ENCODE measurements at regions not wholly inside any gene's neighbourhood (a gene's known extent, or its start where the extent isn't known, plus 50 kb on each side); places are given as distances from the start of the nearest gene placed in this dataset.

GRCh38 chr7:17678896-17679295 is 261.4 kb downstream of the SNX13 start:
- ChIA-PET CTCF (interaction anchor here (1.0 to 4.0 kb wide), 4 partner anchors 8 to 696 kb away, joined by 3 to 23 read pairs (median 4); no protein-coding TSS in a partner anchor), POLR2A (no interaction called here)
- no peaks in the 10 kb centered on the region for H3K9me3 ChIP-seq
- ATAC-seq (no peak), FAIRE-seq (no peak), DNase-seq (ENCODE audit: low read depth in 1 of 2, low spot score in 1 of 2) (no peak)
- H3K4me1 ChIP-seq, result peaks cover 58% of the 10 kb centered on the region
- TF ChIP-seq HDAC2 (IDR thresholded peaks at IDR 0.05), result no peak
- peak overlapping the region; percentile 81 to 87 for H3K27ac ChIP-seq
- H3K4me3 ChIP-seq, result no peak overlapping the region
- peak overlapping the region; percentile 71 for H3K4me2 ChIP-seq
- 95% methylated on average over 2 of the region's 2 CpGs for WGBS (ENCODE audit: missing lambda C conversion rate)

GRCh38 chr7:17679458-17679857 is 260.8 kb downstream of the SNX13 start:
- 65% methylated on average over 4 of the region's 4 CpGs for WGBS (ENCODE audit: missing lambda C conversion rate)
- Histone ChIP-seq H3K4me2 (peak overlapping the region; percentile 71), H3K9me3 (no peaks in the 10 kb centered on the region), H3K4me3 (no peak overlapping the region), H3K27ac (peak overlapping the region; percentile 81 to 87), H3K4me1 (peaks cover 61% of the 10 kb centered on the region)
- POLR2A ChIA-PET, result interaction anchor here (0.6 to 0.9 kb wide), 2 partner anchors 18 to 122 kb away, joined by 3 to 7 read pairs; no protein-coding TSS in a partner anchor
- CTCF ChIA-PET, result interaction anchor here (0.7 to 7.4 kb wide), 8 partner anchors 8 to 696 kb away, joined by 3 to 77 read pairs (median 4); no protein-coding TSS in a partner anchor
- TF ChIP-seq POLR2A (IDR thresholded peaks at IDR 0.05; ENCODE audit: low read length) (no peak), EHF (CRISPR knock-in tag; IDR thresholded peaks at IDR 0.05) (no peak), NPAS2 (CRISPR knock-in tag; IDR thresholded peaks at IDR 0.05; ENCODE audit: borderline replicate concordance) (no peak), USF2 (IDR thresholded peaks at IDR 0.05) (no peak), CBX2 (IDR thresholded peaks at IDR 0.05; ENCODE audit: borderline replicate concordance, low read depth) (no peak), JUNB (IDR thresholded peaks at IDR 0.05) (no peak), PHF8 (IDR thresholded peaks at IDR 0.05; ENCODE audit: borderline replicate concordance, low read depth) (no peak), RAD21 (conservative IDR thresholded peaks at IDR 0.05 in 1 of 2, IDR thresholded peaks at IDR 0.05 in 1 of 2) (no peak), CTCF (IDR thresholded peaks at IDR 0.05) (no peak)
- TF ChIP-seq, protein P1, sequence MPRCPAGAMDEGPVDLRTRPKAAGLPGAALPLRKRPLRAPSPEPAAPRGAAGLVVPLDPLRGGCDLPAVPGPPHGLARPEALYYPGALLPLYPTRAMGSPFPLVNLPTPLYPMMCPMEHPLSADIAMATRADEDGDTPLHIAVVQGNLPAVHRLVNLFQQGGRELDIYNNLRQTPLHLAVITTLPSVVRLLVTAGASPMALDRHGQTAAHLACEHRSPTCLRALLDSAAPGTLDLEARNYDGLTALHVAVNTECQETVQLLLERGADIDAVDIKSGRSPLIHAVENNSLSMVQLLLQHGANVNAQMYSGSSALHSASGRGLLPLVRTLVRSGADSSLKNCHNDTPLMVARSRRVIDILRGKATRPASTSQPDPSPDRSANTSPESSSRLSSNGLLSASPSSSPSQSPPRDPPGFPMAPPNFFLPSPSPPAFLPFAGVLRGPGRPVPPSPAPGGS (IDR thresholded peaks at IDR 0.05), result no peak
- TF ChIP-seq, protein P2, sequence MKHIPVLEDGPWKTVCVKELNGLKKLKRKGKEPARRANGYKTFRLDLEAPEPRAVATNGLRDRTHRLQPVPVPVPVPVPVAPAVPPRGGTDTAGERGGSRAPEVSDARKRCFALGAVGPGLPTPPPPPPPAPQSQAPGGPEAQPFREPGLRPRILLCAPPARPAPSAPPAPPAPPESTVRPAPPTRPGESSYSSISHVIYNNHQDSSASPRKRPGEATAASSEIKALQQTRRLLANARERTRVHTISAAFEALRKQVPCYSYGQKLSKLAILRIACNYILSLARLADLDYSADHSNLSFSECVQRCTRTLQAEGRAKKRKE (CRISPR knock-in tag; IDR thresholded peaks at IDR 0.05; ENCODE audit: low read depth), result no peak
- FAIRE-seq, result peak; percentile 72
- peak; percentile 59 to 70 for ATAC-seq
- peak in 1 of 2 experiments; percentile 37 for DNase-seq (ENCODE audit: low read depth in 1 of 2, low spot score in 1 of 2)

GRCh38 chr7:17680026-17680425 is 260.3 kb downstream of the SNX13 start:
- peak; percentile 15 to 72 for DNase-seq (ENCODE audit: low read depth in 1 of 2, low spot score in 1 of 2)
- H3K9me3 ChIP-seq, result no peaks in the 10 kb centered on the region
- POLR2A ChIA-PET, result interaction anchor here (0.6 to 0.9 kb wide), 2 partner anchors 17 to 580 kb away, joined by 3 to 6 read pairs; no protein-coding TSS in a partner anchor
- TF ChIP-seq CEBPB (IDR thresholded peaks at IDR 0.05) (peak; percentile 94), SREBF2 (IDR thresholded peaks at IDR 0.05) (no peak), MAFK (IDR thresholded peaks at IDR 0.05; ENCODE audit: partially characterized antibody) (peak; percentile 7), SMC3 (IDR thresholded peaks at IDR 0.05) (peak; percentile 53), FOSL2 (IDR thresholded peaks at IDR 0.05) (peak; percentile 86), FOSL2 (CRISPR knock-in tag; IDR thresholded peaks at IDR 0.05) (peak; percentile 81), USF2 (IDR thresholded peaks at IDR 0.05) (peak; percentile 47), JUN (IDR thresholded peaks at IDR 0.05) (peak; percentile 89; a peak in 4 of 5 replicates), GATA3 (IDR thresholded peaks at IDR 0.05; ENCODE audit: borderline replicate concordance) (peak; percentile 90), EHMT2 (IDR thresholded peaks at IDR 0.05; ENCODE audit: low read depth) (no peak), JUNB (IDR thresholded peaks at IDR 0.05) (peak; percentile 95), NR3C1 (IDR thresholded peaks at IDR 0.05) (no peak), EP300 (IDR thresholded peaks at IDR 0.05) (peak; percentile 88 to 94; a peak in 4 of 5 replicates), EHF (CRISPR knock-in tag; IDR thresholded peaks at IDR 0.05) (no peak), RAD21 (conservative IDR thresholded peaks at IDR 0.05 in 1 of 2, IDR thresholded peaks at IDR 0.05 in 1 of 2) (peak; percentile 24 to 60; a peak in 4 of 5 replicates), MAX (IDR thresholded peaks at IDR 0.05) (peak; percentile 66)
- TF ChIP-seq, protein P1 (IDR thresholded peaks at IDR 0.05), result peak; percentile 96; the same call in 2 of the 3 replicates
- TF ChIP-seq, protein P3, sequence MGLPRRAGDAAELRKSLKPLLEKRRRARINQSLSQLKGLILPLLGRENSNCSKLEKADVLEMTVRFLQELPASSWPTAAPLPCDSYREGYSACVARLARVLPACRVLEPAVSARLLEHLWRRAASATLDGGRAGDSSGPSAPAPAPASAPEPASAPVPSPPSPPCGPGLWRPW (IDR thresholded peaks at IDR 0.05), result peak; percentile 70
- ATAC-seq, result peak; percentile 85 to 92
- CTCF ChIA-PET, result interaction anchor here (0.7 to 7.4 kb wide), 14 partner anchors 9 to 879 kb away, joined by 3 to 77 read pairs (median 5); no protein-coding TSS in a partner anchor
- H3K4me1 ChIP-seq, result peaks cover 61% of the 10 kb centered on the region
- peak overlapping the region; percentile 81 to 87 for H3K27ac ChIP-seq
- peak overlapping the region; percentile 71 for H3K4me2 ChIP-seq
- FAIRE-seq, result peak; percentile 74
- H3K4me3 ChIP-seq, result no peak overlapping the region
- 2% methylated on average over 4 of the region's 6 CpGs for whole genome bisulfite sequencing (ENCODE audit: missing lambda C conversion rate)
